AG04450 (cell line): ENCODE measurements at regions not wholly inside any gene's neighbourhood (a gene's known extent, or its start where the extent isn't known, plus 50 kb on each side); places are given as distances from the start of the nearest gene placed in this dataset.

ENCODE experiments used
- CTCF ChIA-PET: fragments of 300-600, 350-600 bp; formaldehyde crosslinking; extraction: SDS; loops from one replicate; lab custom pipeline; 2022; ENCODE audit warnings: antibody characterized with exemption, inconsistent platforms; lab: Charles Lee
- POLR2A ChIA-PET: fragments of 350-600 bp; formaldehyde crosslinking; extraction: SDS; loops from one replicate; lab custom pipeline; 2021; ENCODE audit warnings: antibody characterized with exemption, inconsistent platforms; lab: Yijun Ruan, JAX
- DNase-seq: peaks from one replicate; pipeline ENCODE4 v3.0.0-alpha.2; 2011; ENCODE audit warnings: low read depth, low spot score
- H3K27ac ChIP-seq: one replicate; pipeline ENCODE4 v1.5.1; 2012; ENCODE audit warnings: low read depth, low read length, control low read depth
- H3K27me3 ChIP-seq: one replicate; pipeline ENCODE4 v1.6.0; 2012; ENCODE audit warnings: low read length; ENCODE audit not compliant: control insufficient read depth, insufficient read depth
- H3K4me3 ChIP-seq: 2 replicates; pipeline ENCODE4 v1.5.1; 2011; ENCODE audit warnings: mild to moderate bottlenecking, low read depth, low read length, control low read depth
- H3K9me3 ChIP-seq: 2 replicates; pipeline ENCODE4 v1.5.1; 2012; ENCODE audit warnings: low read length; ENCODE audit not compliant: control insufficient read depth, insufficient read depth
- TF ChIP-seq, protein P1 (sequence below): IDR thresholded peaks from 2 replicates; pipeline ENCODE4 v1.5.1; 2011; ENCODE audit warnings: low read depth, low read length, control low read depth, inconsistent platforms

DNA sequence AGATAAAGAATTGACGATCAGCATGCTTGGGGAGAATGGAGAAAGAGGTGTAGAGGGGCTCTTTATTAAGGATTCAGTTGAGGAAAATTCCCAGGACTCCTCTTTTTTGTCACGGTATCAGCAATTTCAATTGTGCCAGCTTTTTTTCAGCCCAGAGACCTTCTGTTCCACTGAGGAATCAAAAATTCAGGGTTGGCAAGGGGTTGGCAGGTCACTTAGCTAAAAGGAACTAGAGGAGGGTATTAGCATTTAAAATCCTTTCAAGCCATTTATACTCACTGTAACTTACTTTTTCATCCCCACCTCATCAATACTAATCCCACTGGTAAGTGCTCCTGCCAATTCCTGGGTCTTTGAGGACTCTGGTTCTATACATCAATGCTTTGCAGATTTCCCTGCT lies 757.5 kb upstream of the COBL start:
- H3K27me3 ChIP-seq: no peaks in the 10 kb centered on the region
- POLR2A ChIA-PET: no interaction called here
- TF ChIP-seq, protein P1, sequence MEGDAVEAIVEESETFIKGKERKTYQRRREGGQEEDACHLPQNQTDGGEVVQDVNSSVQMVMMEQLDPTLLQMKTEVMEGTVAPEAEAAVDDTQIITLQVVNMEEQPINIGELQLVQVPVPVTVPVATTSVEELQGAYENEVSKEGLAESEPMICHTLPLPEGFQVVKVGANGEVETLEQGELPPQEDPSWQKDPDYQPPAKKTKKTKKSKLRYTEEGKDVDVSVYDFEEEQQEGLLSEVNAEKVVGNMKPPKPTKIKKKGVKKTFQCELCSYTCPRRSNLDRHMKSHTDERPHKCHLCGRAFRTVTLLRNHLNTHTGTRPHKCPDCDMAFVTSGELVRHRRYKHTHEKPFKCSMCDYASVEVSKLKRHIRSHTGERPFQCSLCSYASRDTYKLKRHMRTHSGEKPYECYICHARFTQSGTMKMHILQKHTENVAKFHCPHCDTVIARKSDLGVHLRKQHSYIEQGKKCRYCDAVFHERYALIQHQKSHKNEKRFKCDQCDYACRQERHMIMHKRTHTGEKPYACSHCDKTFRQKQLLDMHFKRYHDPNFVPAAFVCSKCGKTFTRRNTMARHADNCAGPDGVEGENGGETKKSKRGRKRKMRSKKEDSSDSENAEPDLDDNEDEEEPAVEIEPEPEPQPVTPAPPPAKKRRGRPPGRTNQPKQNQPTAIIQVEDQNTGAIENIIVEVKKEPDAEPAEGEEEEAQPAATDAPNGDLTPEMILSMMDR: no peak
- H3K4me3 ChIP-seq: no peak overlapping the region
- H3K27ac ChIP-seq: no peak overlapping the region
- no peak for DNase-seq
- peaks cover 15% of the 10 kb centered on the region for H3K9me3 ChIP-seq
- CTCF ChIA-PET: no interaction called here

DNA sequence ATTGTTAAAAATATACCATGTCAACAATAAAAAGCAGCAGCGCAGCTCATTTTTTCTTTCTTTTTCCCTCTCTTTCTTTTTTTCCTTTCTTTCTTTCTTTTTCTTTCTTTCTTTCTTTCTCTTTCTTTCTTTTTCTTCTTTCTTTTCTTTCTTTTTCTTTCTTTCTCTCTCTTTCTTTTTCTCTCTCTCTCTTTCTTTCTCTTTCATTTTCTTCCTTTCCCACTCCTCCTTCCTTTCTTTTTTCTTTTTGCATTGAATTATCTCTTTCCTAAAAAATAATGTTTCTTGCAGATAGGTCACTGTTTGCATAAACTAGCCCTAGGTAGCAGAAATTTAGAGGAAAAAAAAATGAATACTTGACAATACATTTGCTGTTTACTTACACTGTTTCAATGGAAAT lies 755.1 kb upstream of the COBL start:
- TF ChIP-seq, protein P1: no peak
- ChIA-PET POLR2A (no interaction called here), CTCF (no interaction called here)
- Histone ChIP-seq H3K27ac (no peak overlapping the region), H3K4me3 (no peak overlapping the region), H3K9me3 (peaks cover 8% of the 10 kb centered on the region), H3K27me3 (no peaks in the 10 kb centered on the region)
- DNase-seq: no peak

DNA sequence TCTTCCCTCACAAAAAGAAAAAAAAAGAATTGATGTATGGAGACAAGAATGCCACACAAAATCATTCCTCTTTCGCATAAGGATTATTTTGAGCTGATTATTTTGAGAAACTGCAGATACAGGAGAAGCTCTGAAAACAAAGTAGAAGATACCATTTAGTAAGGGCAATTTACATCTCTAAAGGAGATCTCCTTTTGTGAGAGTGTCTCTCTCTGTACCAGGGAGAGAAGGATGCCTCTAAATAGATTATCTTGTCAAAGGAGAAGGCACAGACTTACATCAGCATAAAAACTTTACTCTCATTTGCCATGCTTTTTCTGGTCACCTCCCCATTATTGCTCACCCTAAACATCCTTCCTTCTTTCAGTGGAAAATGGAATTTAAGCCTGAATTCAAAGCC lies 747.9 kb upstream of the COBL start:
- Histone ChIP-seq H3K4me3 (no peak overlapping the region), H3K9me3 (no peaks in the 10 kb centered on the region), H3K27ac (no peak overlapping the region), H3K27me3 (no peaks in the 10 kb centered on the region)
- no peak for DNase-seq
- ChIA-PET CTCF (no interaction called here), POLR2A (no interaction called here)
- TF ChIP-seq, protein P1: no peak

DNA sequence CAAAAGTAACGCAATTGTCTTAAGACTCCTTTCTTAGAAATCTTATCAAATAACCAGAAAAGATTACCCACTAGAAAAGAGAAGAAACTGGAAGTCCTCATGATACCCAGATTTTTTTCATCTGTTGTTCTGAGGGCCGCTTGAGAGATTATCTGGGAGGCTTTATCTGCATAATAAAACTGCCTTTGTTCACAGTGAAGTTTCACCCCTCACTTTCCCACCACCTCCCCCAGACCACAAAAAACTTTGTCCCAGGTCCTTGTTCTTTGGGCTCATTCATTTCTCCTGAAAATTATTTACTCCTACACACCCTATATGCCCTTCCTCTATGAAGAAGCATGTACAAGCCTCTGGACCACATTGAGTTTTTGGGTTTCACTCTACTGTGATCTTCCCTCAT lies 745.1 kb upstream of the COBL start:
- Histone ChIP-seq H3K27ac (no peak overlapping the region), H3K9me3 (no peaks in the 10 kb centered on the region), H3K4me3 (no peak overlapping the region), H3K27me3 (no peaks in the 10 kb centered on the region)
- POLR2A ChIA-PET: no interaction called here
- CTCF ChIA-PET: no interaction called here
- TF ChIP-seq, protein P1: no peak
- DNase-seq: no peak

DNA sequence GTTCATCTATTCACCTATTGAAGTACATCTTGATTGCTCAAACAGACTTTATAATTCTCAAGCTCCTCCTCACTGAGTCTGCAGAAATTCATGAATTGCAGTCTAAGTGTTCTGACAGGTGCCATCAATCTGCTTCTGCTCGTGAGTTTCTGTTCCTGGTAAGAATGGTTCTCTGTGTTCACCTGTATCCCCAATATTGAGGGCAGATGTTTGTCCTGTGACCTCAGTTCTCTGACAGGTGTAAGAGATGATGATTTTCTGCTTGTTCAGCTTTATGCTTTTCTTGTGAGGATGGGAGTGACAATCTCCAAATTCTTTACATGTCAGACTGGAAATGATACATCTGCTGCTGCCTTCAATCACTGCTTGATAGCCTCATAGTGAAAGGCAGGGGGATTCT lies 736.9 kb upstream of the COBL start:
- Histone ChIP-seq H3K4me3 (no peak overlapping the region), H3K9me3 (no peaks in the 10 kb centered on the region), H3K27me3 (no peaks in the 10 kb centered on the region), H3K27ac (no peak overlapping the region)
- TF ChIP-seq, protein P1: no peak
- CTCF ChIA-PET: no interaction called here
- no peak for DNase-seq
- POLR2A ChIA-PET: no interaction called here
